Activated B cell treated with CpG ODN at 0.5 μM for 24 hours (primary cell): ENCODE measurements at regions not wholly inside any gene's neighbourhood (a gene's known extent, or its start where the extent isn't known, plus 50 kb on each side); places are given as distances from the start of the nearest gene placed in this dataset.

Experiments used
- ATAC-seq: fragments of 200-7000 bp; cut with Tn5 transposase; one replicate; pipeline ENCODE4 v1.10.0; 2021; ENCODE audit warnings: low read depth, mild to moderate bottlenecking, moderate library complexity
- CTCF ChIA-PET: fragments of 350-600 bp; sonication (Branson Sonifier 250); formaldehyde crosslinking; loops from one replicate; lab custom pipeline; 2021; ENCODE audit warnings: antibody characterized with exemption; lab: Charles Lee
- POLR2A ChIA-PET: fragments of 350-600 bp; sonication (Branson Sonifier 250); formaldehyde crosslinking; loops from one replicate; lab custom pipeline; 2021; ENCODE audit warnings: antibody characterized with exemption; lab: Charles Lee
- DNase-seq: peaks from one replicate; pipeline ENCODE4 v3.0.0; 2022
- H3K27ac Mint-ChIP-seq: one replicate; pipeline ENCODE4 v1.8.0; 2020; ENCODE audit warnings: mixed read lengths
- H3K27me3 Mint-ChIP-seq: one replicate; pipeline ENCODE4 v1.8.0; 2021; ENCODE audit warnings: mixed read lengths
- H3K36me3 Mint-ChIP-seq: one replicate; pipeline ENCODE4 v1.8.0; 2021; ENCODE audit warnings: low read depth, mixed read lengths
- H3K4me1 Mint-ChIP-seq: one replicate; pipeline ENCODE4 v1.8.0; 2021; ENCODE audit warnings: mixed read lengths
- H3K4me3 Mint-ChIP-seq: one replicate; pipeline ENCODE4 v1.8.0; 2020; ENCODE audit warnings: mild to moderate bottlenecking, mixed read lengths
- H3K9me3 Mint-ChIP-seq: one replicate; pipeline ENCODE4 v1.8.0; 2020; ENCODE audit warnings: mixed read lengths
- intact Hi-C: fragments of 100-400 bp; cut with micrococcal nuclease; formaldehyde crosslinking; loops from one replicate; pipeline ENCODE4 v1.15.1; 2024
- TF ChIP-seq, protein P1 (sequence below): fragments of 200-600 bp; IDR thresholded peaks from one replicate; pipeline ENCODE4 v1.8.0; 2022; ENCODE audit warnings: antibody characterized with exemption, mild to moderate bottlenecking

DNA sequence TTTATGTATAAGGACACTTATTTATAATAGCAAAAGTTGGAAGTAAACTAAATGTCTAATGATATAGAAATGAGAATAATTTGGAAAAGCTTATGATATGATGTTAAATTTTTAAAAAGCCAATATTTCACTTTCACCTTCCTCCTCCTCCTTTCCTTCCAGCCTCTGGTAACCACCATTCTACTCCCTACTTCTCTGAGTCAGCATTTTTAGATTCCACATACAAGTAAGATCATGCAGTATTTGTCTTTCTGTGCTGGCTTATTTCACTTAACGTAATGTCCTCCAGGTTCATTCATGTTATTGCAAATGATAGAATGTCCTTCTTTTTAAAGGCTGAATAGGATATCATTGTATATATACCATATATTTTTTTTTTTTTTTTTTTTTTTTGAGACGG, 180.2 kb downstream of the RNF144B start:
- CTCF ChIA-PET: no interaction called here

DNA sequence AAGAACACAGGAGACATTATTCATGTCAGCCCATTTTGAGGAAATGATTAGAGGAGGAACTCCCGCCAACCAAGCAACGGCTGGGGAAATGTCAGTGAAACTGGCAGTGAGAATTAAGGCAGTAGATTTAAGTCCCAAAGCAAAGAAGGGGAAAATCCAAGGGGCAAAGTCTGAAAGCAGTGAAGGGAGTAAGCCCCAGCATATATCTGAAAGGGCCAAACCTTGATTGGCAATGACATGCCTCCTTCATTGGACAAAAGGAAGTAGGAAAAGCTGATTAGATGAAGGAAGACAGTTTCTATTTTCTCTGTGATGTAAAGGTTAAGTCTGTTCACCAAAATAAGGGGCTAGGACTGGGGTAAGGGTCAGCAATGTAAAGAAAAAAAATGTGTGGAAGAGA, 190.3 kb downstream of the RNF144B start:
- peaks cover 14% of the 10 kb centered on the region for H3K27me3 Mint-ChIP-seq

More for the DNA sequence above, 180.2 kb downstream of the RNF144B start:
- no peak for ATAC-seq
- POLR2A ChIA-PET: no interaction called here
- intact Hi-C loops: no loop called here
- Mint-ChIP-seq H3K36me3 (no peaks in the 10 kb centered on the region), H3K27me3 (peaks cover 3% of the 10 kb centered on the region), H3K9me3 (peaks cover 4% of the 10 kb centered on the region), H3K27ac (no peak overlapping the region), H3K4me1 (no peaks in the 10 kb centered on the region), H3K4me3 (no peak overlapping the region)
- TF ChIP-seq, protein P1, sequence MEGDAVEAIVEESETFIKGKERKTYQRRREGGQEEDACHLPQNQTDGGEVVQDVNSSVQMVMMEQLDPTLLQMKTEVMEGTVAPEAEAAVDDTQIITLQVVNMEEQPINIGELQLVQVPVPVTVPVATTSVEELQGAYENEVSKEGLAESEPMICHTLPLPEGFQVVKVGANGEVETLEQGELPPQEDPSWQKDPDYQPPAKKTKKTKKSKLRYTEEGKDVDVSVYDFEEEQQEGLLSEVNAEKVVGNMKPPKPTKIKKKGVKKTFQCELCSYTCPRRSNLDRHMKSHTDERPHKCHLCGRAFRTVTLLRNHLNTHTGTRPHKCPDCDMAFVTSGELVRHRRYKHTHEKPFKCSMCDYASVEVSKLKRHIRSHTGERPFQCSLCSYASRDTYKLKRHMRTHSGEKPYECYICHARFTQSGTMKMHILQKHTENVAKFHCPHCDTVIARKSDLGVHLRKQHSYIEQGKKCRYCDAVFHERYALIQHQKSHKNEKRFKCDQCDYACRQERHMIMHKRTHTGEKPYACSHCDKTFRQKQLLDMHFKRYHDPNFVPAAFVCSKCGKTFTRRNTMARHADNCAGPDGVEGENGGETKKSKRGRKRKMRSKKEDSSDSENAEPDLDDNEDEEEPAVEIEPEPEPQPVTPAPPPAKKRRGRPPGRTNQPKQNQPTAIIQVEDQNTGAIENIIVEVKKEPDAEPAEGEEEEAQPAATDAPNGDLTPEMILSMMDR: no peak
- no peak for DNase-seq

DNA sequence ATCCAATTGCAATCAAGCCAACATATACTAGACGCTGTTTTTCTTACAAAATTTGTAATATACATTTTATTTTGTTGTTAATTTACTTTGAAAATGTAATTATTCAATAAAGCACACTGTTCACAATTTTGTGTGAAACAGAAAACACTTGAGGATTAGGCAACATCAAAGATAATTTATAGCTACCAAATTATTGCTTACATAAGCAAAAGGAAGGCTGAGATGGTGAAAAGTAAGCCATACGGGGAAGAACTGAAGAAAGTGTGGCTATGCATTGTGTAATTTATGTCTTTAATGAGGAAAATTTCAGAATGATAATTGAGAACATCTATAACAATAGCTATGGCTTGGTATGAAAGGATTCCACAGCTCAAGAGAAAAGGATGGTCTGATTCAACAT, 192.0 kb downstream of the RNF144B start:
- H3K4me3 Mint-ChIP-seq: no peak overlapping the region
- ATAC-seq (no peak), DNase-seq (no peak)
- peaks cover 16% of the 10 kb centered on the region for H3K27me3 Mint-ChIP-seq
- H3K4me1 Mint-ChIP-seq: no peaks in the 10 kb centered on the region
- intact Hi-C loops: no loop called here
- TF ChIP-seq, protein P1: no peak
- no peak overlapping the region for H3K27ac Mint-ChIP-seq
- CTCF ChIA-PET: no interaction called here
- peaks cover 3% of the 10 kb centered on the region for H3K9me3 Mint-ChIP-seq
- POLR2A ChIA-PET: no interaction called here
- no peaks in the 10 kb centered on the region for H3K36me3 Mint-ChIP-seq

More for the DNA sequence above, 190.3 kb downstream of the RNF144B start:
- Mint-ChIP-seq H3K36me3 (no peaks in the 10 kb centered on the region), H3K9me3 (peaks cover 3% of the 10 kb centered on the region), H3K27ac (no peak overlapping the region), H3K4me3 (no peak overlapping the region), H3K4me1 (no peaks in the 10 kb centered on the region)
- no peak for ATAC-seq
- DNase-seq: no peak
- CTCF ChIA-PET: no interaction called here
- intact Hi-C loops: no loop called here
- POLR2A ChIA-PET: no interaction called here
- TF ChIP-seq, protein P1: no peak

DNA sequence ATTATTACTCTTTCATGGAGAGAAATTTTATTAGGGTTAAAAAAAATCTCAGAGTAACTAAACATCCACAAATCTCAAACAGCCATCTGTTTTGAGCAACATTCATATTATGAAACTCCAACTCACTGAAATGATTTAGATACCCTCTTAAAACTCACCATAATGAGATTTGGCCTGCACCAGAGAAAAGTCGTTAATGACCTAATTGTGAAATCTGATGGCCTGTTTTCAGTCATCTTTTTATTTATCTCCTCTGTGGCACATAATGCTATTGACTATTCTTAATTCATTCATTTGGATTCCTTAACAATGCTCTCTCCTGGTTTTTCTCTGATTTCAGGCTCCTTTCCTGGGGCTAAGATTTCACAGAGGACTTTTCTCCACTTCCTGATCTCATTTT, 192.7 kb downstream of the RNF144B start:
- no peaks in the 10 kb centered on the region for H3K4me1 Mint-ChIP-seq
- CTCF ChIA-PET: no interaction called here
- no peak for ATAC-seq
- H3K9me3 Mint-ChIP-seq: peaks cover 3% of the 10 kb centered on the region
- POLR2A ChIA-PET: no interaction called here
- peaks cover 14% of the 10 kb centered on the region for H3K27me3 Mint-ChIP-seq
- DNase-seq: no peak
- intact Hi-C loops: no loop called here
- no peak overlapping the region for H3K27ac Mint-ChIP-seq
- H3K36me3 Mint-ChIP-seq: no peaks in the 10 kb centered on the region
- TF ChIP-seq, protein P1: no peak
- no peak overlapping the region for H3K4me3 Mint-ChIP-seq

DNA sequence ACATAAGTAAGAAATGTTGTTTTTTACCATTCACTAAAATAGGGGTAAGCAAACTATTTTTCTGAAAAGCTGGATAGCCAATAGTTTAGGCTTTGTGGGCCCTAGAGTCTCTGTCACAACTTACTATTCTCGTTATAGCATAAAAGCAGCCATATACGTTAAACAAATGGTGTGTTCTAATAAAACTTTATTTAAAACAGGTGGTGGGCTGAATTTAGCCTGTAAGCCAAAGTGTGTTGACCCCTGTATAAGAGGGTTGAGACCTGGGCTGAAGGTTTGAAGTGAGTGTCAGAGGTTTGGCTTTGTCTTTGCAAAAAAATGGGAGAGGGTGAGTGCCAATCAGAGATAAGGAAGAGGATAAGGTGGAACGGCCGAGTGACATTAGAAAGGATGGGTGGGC, 197.2 kb downstream of the RNF144B start:
- Mint-ChIP-seq H3K4me3 (no peak overlapping the region), H3K27me3 (peaks cover 5% of the 10 kb centered on the region), H3K27ac (no peak overlapping the region), H3K4me1 (no peaks in the 10 kb centered on the region), H3K36me3 (no peaks in the 10 kb centered on the region), H3K9me3 (no peaks in the 10 kb centered on the region)
- intact Hi-C loops: no loop called here
- ATAC-seq (no peak), DNase-seq (no peak)
- ChIA-PET POLR2A (no interaction called here), CTCF (no interaction called here)
- TF ChIP-seq, protein P1: no peak
